HEK293 (cell line): ENCODE measurements at regions not wholly inside any gene's neighbourhood (a gene's known extent, or its start where the extent isn't known, plus 50 kb on each side); places are given as distances from the start of the nearest gene placed in this dataset.

Experiments used
- CTCF ChIA-PET: fragments of 350-600 bp; formaldehyde crosslinking; extraction: SDS; loops from one replicate; lab custom pipeline; 2021; ENCODE audit warnings: antibody characterized with exemption; lab: Yijun Ruan, JAX
- POLR2A ChIA-PET: fragments of 300-600 bp; formaldehyde crosslinking; extraction: SDS; loops from one replicate; lab custom pipeline; 2020; ENCODE audit warnings: antibody characterized with exemption, inconsistent platforms; lab: Yijun Ruan, JAX
- H3K27ac ChIP-seq: fragments of 200-500 bp; sonication (Bioruptor generic); 2 replicates; pipeline ENCODE4 v1.5.1; 2014; ENCODE audit warnings: low read depth, low read length, control low read depth, inconsistent platforms; ENCODE audit errors: extremely low read depth
- H3K36me3 ChIP-seq, 2 experiments: fragments of 200-500 bp in 1 of 2; sonication (Bioruptor generic) in 1 of 2; 1 replicate in 1 of 2; 2 replicates in 1 of 2; pipeline ENCODE4 v1.5.1; 2014 to 2017; ENCODE audit warnings: inconsistent platforms in 2 of 2, low read length in 2 of 2; ENCODE audit not compliant: control insufficient read depth in 2 of 2, insufficient read depth in 1 of 2
- H3K4me1 ChIP-seq: fragments of 200-500 bp; sonication (Bioruptor generic); 2 replicates; pipeline ENCODE4 v1.5.1; 2014; ENCODE audit warnings: mild to moderate bottlenecking, low read length, inconsistent platforms; ENCODE audit not compliant: control insufficient read depth, insufficient read depth
- H3K4me3 ChIP-seq: 2 replicates; pipeline ENCODE4 v1.5.1; 2011; ENCODE audit warnings: low read depth, mild to moderate bottlenecking, control low read depth, low read length, moderate library complexity
- H3K9me3 ChIP-seq: fragments of 200-500 bp; sonication (Bioruptor generic); 2 replicates; pipeline ENCODE4 v1.5.1; 2014; ENCODE audit warnings: low read depth, low read length, inconsistent platforms; ENCODE audit not compliant: control insufficient read depth, insufficient read depth
- BCL11B ChIP-seq: fragments of 450-650 bp; formaldehyde crosslinking; IDR thresholded peaks from 2 replicates; pipeline ENCODE4 v1.5.1; 2016; ENCODE audit warnings: low read depth, missing biosample characterization, missing genetic modification characterization
- EGR2 ChIP-seq: fragments of 450-650 bp; formaldehyde crosslinking; IDR thresholded peaks from 2 replicates; pipeline ENCODE4 v1.5.1; 2016; ENCODE audit warnings: low read depth, missing biosample characterization, missing genetic modification characterization
- GLIS2 ChIP-seq: fragments of 450-650 bp; formaldehyde crosslinking; IDR thresholded peaks from 2 replicates; pipeline ENCODE4 v1.5.1; 2016; ENCODE audit warnings: missing biosample characterization, missing genetic modification characterization
- IKZF3 ChIP-seq: fragments of 450-650 bp; IDR thresholded peaks from 2 replicates; pipeline ENCODE4 v1.5.0; 2018; ENCODE audit warnings: missing biosample characterization, mild to moderate bottlenecking, missing genetic modification characterization, moderate library complexity
- KLF1 ChIP-seq: fragments of 450-650 bp; formaldehyde crosslinking; IDR thresholded peaks from 2 replicates; pipeline ENCODE4 v1.5.1; 2016; ENCODE audit warnings: missing biosample characterization, missing genetic modification characterization
- SCRT1 ChIP-seq: fragments of 450-650 bp; formaldehyde crosslinking; IDR thresholded peaks from 2 replicates; pipeline ENCODE4 v1.5.1; 2016; ENCODE audit warnings: missing biosample characterization, missing genetic modification characterization, borderline replicate concordance
- SP7 ChIP-seq: fragments of 450-650 bp; formaldehyde crosslinking; IDR thresholded peaks from 2 replicates; pipeline ENCODE4 v1.5.1; 2016; ENCODE audit warnings: missing biosample characterization, missing genetic modification characterization
- ZFP37 ChIP-seq: fragments of 450-650 bp; formaldehyde crosslinking; IDR thresholded peaks from 2 replicates; pipeline ENCODE4 v1.5.1; 2016; ENCODE audit warnings: missing biosample characterization, missing genetic modification characterization
- ZNF140 ChIP-seq: fragments of 450-650 bp; formaldehyde crosslinking; IDR thresholded peaks from 2 replicates; pipeline ENCODE4 v1.5.1; 2016; ENCODE audit warnings: missing biosample characterization, missing genetic modification characterization
- ZNF157 ChIP-seq: fragments of 450-650 bp; formaldehyde crosslinking; IDR thresholded peaks from 2 replicates; pipeline ENCODE4 v1.5.1; 2016; ENCODE audit warnings: missing biosample characterization, missing genetic modification characterization
- ZNF169 ChIP-seq: fragments of 450-650 bp; formaldehyde crosslinking; IDR thresholded peaks from 2 replicates; pipeline ENCODE4 v1.5.1; 2016; ENCODE audit warnings: missing biosample characterization, missing genetic modification characterization
- ZNF18 ChIP-seq: fragments of 450-650 bp; formaldehyde crosslinking; IDR thresholded peaks from 2 replicates; pipeline ENCODE4 v1.5.1; 2016; ENCODE audit warnings: missing biosample characterization, missing genetic modification characterization
- ZNF239 ChIP-seq: fragments of 450-650 bp; formaldehyde crosslinking; IDR thresholded peaks from 2 replicates; pipeline ENCODE4 v1.5.1; 2016; ENCODE audit warnings: missing biosample characterization, missing genetic modification characterization
- ZNF302 ChIP-seq: fragments of 450-650 bp; formaldehyde crosslinking; IDR thresholded peaks from 2 replicates; pipeline ENCODE4 v1.5.1; 2016; ENCODE audit warnings: missing biosample characterization, missing genetic modification characterization, low read depth
- ZNF354C ChIP-seq: fragments of 450-650 bp; formaldehyde crosslinking; IDR thresholded peaks from 2 replicates; pipeline ENCODE4 v1.5.1; 2016; ENCODE audit warnings: missing biosample characterization, missing genetic modification characterization, low read depth, borderline replicate concordance
- ZNF394 ChIP-seq: fragments of 450-650 bp; formaldehyde crosslinking; IDR thresholded peaks from 2 replicates; pipeline ENCODE4 v1.5.1; 2016; ENCODE audit warnings: missing biosample characterization, missing genetic modification characterization, mild to moderate bottlenecking, moderate library complexity, borderline replicate concordance
- ZNF48 ChIP-seq: fragments of 450-650 bp; formaldehyde crosslinking; IDR thresholded peaks from 2 replicates; pipeline ENCODE4 v1.5.1; 2016; ENCODE audit warnings: missing biosample characterization, missing genetic modification characterization
- ZNF585B ChIP-seq: fragments of 450-650 bp; formaldehyde crosslinking; IDR thresholded peaks from 2 replicates; pipeline ENCODE4 v1.5.1; 2016; ENCODE audit warnings: missing biosample characterization, missing genetic modification characterization
- ZNF660 ChIP-seq: fragments of 450-650 bp; IDR thresholded peaks from 2 replicates; pipeline ENCODE4 v1.5.1; 2018; ENCODE audit warnings: missing biosample characterization, mild to moderate bottlenecking, missing genetic modification characterization
- ZNF837 ChIP-seq: fragments of 450-650 bp; formaldehyde crosslinking; IDR thresholded peaks from 2 replicates; pipeline ENCODE4 v1.5.1; 2016; ENCODE audit warnings: missing biosample characterization, missing genetic modification characterization
- TF ChIP-seq, protein P1 (sequence below): fragments of 450-650 bp; formaldehyde crosslinking; IDR thresholded peaks from 2 replicates; pipeline ENCODE4 v1.5.1; 2016; ENCODE audit warnings: missing biosample characterization, missing genetic modification characterization
- TF ChIP-seq, protein P2 (sequence below): fragments of 450-650 bp; formaldehyde crosslinking; IDR thresholded peaks from 2 replicates; pipeline ENCODE4 v1.5.1; 2016; ENCODE audit warnings: missing biosample characterization, missing genetic modification characterization
- TF ChIP-seq, protein P3 (sequence below): fragments of 450-650 bp; formaldehyde crosslinking; IDR thresholded peaks from 2 replicates; pipeline ENCODE4 v1.5.1; 2017; ENCODE audit warnings: missing biosample characterization, missing genetic modification characterization
- TF ChIP-seq, protein P4 (sequence below): IDR thresholded peaks from 2 replicates; pipeline ENCODE4 v1.6.1; 2011; ENCODE audit warnings: mild to moderate bottlenecking, low read depth, low read length, borderline replicate concordance

DNA sequence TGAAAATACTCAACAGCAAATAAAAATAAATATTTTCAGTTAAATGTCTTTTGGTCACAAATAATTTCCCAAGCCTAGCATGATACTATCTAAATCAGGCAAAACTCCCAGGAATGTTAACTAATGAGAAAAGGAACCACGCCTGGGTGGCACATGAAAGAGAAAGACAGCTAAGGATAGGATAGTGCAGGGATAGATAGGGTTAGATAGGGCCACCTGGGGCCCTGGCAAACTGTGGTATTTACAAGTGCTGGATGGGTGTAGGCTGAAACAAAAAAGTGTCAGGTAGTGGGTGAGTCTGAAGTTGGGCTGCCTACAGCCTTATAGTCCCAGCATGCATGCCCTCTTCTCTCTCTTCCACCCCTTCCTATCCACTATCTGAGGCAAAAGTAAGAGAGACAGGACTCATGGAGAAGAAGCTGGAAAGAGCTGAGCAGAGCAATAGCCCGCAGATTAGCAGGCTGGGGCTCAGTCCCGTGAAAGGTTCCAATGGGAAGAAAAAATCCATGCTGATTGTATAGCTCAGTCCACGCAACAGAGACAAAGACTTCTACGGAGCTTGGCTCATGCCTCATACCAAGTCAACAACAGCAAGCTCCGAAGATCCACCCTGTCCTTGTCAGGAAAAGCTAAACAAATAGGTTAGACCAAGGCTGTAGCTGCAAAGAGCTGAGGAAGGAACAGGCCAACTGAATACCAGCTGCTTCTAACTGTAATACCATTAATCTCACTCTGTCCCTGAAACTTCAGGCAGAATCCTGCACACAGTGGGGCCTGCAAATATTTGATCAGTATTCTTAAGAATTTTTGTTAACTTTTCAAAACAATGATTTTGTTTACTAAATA lies 342.1 kb upstream of the ATP11B start (continued):
- TF ChIP-seq SCRT1 (tag by site-specific recombination) (no peak), ZNF585B (tag by site-specific recombination) (no peak), ZNF169 (tag by site-specific recombination) (no peak)

- no peaks in the 10 kb centered on the region for H3K36me3 ChIP-seq
- no peak overlapping the region for H3K27ac ChIP-seq
- TF ChIP-seq, protein P1, sequence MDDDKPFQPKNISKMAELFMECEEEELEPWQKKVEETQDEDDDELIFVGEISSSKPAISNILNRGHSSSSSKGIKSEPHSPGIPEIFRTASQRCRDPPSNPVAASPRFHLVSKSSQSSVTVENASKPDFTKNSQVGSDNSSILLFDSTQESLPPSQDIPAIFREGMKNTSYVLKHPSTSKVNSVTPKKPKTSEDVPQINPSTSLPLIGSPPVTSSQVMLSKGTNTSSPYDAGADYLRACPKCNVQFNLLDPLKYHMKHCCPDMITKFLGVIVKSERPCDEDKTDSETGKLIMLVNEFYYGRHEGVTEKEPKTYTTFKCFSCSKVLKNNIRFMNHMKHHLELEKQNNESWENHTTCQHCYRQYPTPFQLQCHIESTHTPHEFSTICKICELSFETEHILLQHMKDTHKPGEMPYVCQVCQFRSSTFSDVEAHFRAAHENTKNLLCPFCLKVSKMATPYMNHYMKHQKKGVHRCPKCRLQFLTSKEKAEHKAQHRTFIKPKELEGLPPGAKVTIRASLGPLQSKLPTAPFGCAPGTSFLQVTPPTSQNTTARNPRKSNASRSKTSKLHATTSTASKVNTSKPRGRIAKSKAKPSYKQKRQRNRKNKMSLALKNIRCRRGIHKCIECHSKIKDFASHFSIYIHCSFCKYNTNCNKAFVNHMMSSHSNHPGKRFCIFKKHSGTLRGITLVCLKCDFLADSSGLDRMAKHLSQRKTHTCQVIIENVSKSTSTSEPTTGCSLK (tag by site-specific recombination) = no peak
- TF ChIP-seq ZNF354C = no peak
- TF ChIP-seq, protein P2, sequence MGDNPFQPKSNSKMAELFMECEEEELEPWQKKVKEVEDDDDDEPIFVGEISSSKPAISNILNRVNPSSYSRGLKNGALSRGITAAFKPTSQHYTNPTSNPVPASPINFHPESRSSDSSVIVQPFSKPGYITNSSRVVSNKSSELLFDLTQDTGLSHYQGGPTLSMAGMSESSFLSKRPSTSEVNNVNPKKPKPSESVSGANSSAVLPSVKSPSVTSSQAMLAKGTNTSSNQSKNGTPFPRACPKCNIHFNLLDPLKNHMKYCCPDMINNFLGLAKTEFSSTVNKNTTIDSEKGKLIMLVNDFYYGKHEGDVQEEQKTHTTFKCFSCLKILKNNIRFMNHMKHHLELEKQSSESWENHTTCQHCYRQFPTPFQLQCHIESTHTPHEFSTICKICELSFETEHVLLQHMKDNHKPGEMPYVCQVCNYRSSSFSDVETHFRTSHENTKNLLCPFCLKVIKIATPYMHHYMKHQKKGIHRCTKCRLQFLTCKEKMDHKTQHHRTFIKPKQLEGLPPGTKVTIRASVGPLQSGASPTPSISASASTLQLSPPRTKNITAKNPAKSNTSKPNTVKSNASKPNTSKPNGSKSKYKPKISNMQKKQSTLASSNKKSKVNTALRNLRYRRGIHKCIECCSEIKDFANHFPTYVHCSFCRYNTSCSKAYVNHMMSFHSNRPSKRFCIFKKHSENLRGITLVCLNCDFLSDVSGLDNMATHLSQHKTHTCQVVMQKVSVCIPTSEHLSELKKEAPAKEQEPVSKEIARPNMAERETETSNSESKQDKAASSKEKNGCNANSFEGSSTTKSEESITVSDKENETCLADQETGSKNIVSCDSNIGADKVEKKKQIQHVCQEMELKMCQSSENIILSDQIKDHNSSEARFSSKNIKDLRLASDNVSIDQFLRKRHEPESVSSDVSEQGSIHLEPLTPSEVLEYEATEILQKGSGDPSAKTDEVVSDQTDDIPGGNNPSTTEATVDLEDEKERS = no peak
- ChIA-PET POLR2A (no interaction called here), CTCF (interaction anchor here (0.6 kb wide), 1 partner anchor 547 kb away, joined by 6 read pairs; no protein-coding TSS in a partner anchor)
- no peaks in the 10 kb centered on the region for H3K4me1 ChIP-seq
- H3K9me3 ChIP-seq = no peaks in the 10 kb centered on the region
- H3K4me3 ChIP-seq = no peak overlapping the region
These were observed 341.4 kb upstream of the ATP11B start for GRCh38 chr3:182451871-182452270.

DNA sequence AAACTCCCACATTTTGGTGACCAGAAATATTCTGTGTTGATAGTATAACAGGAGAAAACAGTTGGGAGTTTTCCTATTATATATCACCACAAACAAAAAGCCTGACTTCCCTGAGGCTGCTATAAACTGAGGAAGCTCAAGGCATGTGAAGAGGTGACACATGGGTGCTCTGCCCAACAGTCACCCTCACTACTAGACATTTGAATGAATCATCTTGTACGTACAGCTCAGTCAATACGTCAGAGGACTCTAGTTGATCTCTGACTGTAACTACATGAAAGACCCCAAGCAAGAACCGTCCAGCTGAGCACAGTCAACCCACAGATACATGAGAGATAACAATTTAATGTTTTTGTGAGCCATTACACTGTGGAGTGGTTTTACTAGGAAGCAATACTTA lies 338.3 kb upstream of the ATP11B start:
- CTCF ChIA-PET = no interaction called here
- Histone ChIP-seq H3K4me1 (no peaks in the 10 kb centered on the region), H3K9me3 (no peaks in the 10 kb centered on the region), H3K27ac (no peak overlapping the region), H3K36me3 (no peaks in the 10 kb centered on the region), H3K4me3 (no peak overlapping the region)
- POLR2A ChIA-PET = no interaction called here
- no peak for TF ChIP-seq KLF1 (tag by site-specific recombination)
- no peak for TF ChIP-seq EGR2 (tag by site-specific recombination)
- TF ChIP-seq ZNF140 (tag by site-specific recombination) = no peak
- TF ChIP-seq SP7 (tag by site-specific recombination) = no peak
- TF ChIP-seq, protein P3, sequence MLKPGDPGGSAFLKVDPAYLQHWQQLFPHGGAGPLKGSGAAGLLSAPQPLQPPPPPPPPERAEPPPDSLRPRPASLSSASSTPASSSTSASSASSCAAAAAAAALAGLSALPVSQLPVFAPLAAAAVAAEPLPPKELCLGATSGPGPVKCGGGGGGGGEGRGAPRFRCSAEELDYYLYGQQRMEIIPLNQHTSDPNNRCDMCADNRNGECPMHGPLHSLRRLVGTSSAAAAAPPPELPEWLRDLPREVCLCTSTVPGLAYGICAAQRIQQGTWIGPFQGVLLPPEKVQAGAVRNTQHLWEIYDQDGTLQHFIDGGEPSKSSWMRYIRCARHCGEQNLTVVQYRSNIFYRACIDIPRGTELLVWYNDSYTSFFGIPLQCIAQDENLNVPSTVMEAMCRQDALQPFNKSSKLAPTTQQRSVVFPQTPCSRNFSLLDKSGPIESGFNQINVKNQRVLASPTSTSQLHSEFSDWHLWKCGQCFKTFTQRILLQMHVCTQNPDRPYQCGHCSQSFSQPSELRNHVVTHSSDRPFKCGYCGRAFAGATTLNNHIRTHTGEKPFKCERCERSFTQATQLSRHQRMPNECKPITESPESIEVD (tag by site-specific recombination) = no peak
- TF ChIP-seq ZNF837 (tag by site-specific recombination) = no peak
- TF ChIP-seq BCL11B (tag by site-specific recombination) = no peak
- TF ChIP-seq ZNF48 (tag by site-specific recombination) = no peak
- TF ChIP-seq IKZF3 (tag by site-specific recombination) = no peak
- no peak for TF ChIP-seq GLIS2 (tag by site-specific recombination)
- no peak for TF ChIP-seq ZNF157
- no peak for TF ChIP-seq ZNF239
- TF ChIP-seq ZFP37 (tag by site-specific recombination) = no peak
- TF ChIP-seq ZNF302 (tag by site-specific recombination) = no peak
- TF ChIP-seq, protein P4, sequence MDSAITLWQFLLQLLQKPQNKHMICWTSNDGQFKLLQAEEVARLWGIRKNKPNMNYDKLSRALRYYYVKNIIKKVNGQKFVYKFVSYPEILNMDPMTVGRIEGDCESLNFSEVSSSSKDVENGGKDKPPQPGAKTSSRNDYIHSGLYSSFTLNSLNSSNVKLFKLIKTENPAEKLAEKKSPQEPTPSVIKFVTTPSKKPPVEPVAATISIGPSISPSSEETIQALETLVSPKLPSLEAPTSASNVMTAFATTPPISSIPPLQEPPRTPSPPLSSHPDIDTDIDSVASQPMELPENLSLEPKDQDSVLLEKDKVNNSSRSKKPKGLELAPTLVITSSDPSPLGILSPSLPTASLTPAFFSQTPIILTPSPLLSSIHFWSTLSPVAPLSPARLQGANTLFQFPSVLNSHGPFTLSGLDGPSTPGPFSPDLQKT = no peak
- no peak for TF ChIP-seq ZNF660
- TF ChIP-seq ZNF394 = no peak
- TF ChIP-seq ZNF18 = no peak
